Colonic mucosa (tissue), 4 donors: ENCODE measurements at regions not wholly inside any gene's neighbourhood (a gene's known extent, or its start where the extent isn't known, plus 50 kb on each side); places are given as distances from the start of the nearest gene placed in this dataset.

Source experiments
- DNase-seq: peaks from one replicate; pipeline ENCODE4 v3.0.0-alpha.2; 2020
- H3K27ac ChIP-seq: fragments of 200-600 bp; one replicate; pipeline ENCODE4 v1.8.0; 2021
- H3K27me3 ChIP-seq: fragments of 200-600 bp; one replicate; pipeline ENCODE4 v1.8.0; 2021
- H3K36me3 ChIP-seq: fragments of 200-600 bp; one replicate; pipeline ENCODE4 v1.8.0; 2021
- H3K4me1 ChIP-seq: fragments of 200-600 bp; one replicate; pipeline ENCODE4 v1.8.0; 2021; ENCODE audit warnings: mild to moderate bottlenecking
- H3K4me3 ChIP-seq: fragments of 200-600 bp; one replicate; pipeline ENCODE4 v1.8.0; 2021
- H3K9ac ChIP-seq, 2 donors: one replicate each; pipeline ENCODE4 v1.7.0; 2013; ENCODE audit warnings: control low read depth in 2 of 2, low read depth in 2 of 2, low read length in 2 of 2
- H3K9me3 ChIP-seq: fragments of 200-600 bp; one replicate; pipeline ENCODE4 v1.8.0; 2021
- intact Hi-C: fragments of 100-400 bp; cut with DNase I; formaldehyde crosslinking; loops from one replicate; pipeline ENCODE4 v1.14.1; 2022
- TF ChIP-seq, protein P1 (sequence below): fragments of 200-600 bp; IDR thresholded peaks from one replicate; pipeline ENCODE4 v1.8.0; 2022; ENCODE audit warnings: antibody characterized with exemption, mild to moderate bottlenecking
- donor health status: healthy.
- donor health status: DM: no; HTN: no; CAD: no.
- donor health status: DM: no; HTN: no; CAD: no.

DNA sequence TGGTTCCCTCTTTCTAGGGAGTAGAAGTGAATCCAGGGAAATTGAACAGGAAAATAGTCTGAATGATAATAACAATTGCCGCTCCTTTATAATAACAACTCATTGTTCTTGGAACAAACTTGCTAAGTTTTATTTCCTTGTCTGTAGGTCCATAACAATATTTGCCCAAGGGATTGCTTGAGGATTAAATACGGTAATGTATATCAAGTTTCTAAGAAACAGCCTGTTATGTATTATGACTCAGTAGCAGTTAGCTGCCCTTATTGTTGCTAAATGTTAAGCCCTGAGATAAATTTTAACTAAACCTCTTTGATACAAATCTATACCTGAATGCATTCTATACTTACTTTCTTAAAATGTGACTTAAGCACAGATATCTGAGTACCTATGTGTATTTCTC, 215.9 kb upstream of the AADAT start:
- intact Hi-C loops = no loop called here
- Histone ChIP-seq H3K27ac (peak overlapping the region; percentile 32), H3K27me3 (no peaks in the 10 kb centered on the region), H3K9ac (no peak overlapping the region), H3K36me3 (no peaks in the 10 kb centered on the region), H3K9me3 (no peaks in the 10 kb centered on the region), H3K4me1 (no peaks in the 10 kb centered on the region), H3K4me3 (no peak overlapping the region)
- TF ChIP-seq, protein P1, sequence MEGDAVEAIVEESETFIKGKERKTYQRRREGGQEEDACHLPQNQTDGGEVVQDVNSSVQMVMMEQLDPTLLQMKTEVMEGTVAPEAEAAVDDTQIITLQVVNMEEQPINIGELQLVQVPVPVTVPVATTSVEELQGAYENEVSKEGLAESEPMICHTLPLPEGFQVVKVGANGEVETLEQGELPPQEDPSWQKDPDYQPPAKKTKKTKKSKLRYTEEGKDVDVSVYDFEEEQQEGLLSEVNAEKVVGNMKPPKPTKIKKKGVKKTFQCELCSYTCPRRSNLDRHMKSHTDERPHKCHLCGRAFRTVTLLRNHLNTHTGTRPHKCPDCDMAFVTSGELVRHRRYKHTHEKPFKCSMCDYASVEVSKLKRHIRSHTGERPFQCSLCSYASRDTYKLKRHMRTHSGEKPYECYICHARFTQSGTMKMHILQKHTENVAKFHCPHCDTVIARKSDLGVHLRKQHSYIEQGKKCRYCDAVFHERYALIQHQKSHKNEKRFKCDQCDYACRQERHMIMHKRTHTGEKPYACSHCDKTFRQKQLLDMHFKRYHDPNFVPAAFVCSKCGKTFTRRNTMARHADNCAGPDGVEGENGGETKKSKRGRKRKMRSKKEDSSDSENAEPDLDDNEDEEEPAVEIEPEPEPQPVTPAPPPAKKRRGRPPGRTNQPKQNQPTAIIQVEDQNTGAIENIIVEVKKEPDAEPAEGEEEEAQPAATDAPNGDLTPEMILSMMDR = no peak
- no peak for DNase-seq

DNA sequence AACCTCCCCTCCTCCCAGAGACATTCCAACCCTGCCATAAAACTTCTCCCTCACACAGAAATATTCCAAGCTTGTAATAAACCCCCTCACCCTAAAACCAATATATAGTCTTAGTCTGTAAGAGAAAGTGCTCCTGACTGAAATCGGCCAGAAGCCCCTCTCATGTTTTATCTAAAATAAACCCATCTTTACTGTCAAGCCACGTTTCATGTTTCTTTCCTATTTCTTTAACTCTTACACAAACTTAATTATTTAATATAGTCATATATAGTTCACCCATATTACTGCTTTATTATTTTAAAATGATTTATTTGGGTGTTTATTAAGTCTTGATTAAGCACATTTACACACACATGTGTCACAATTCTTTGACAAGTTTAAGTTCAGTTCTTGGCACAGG, 191.3 kb upstream of the AADAT start:
- TF ChIP-seq, protein P1 = no peak
- H3K9ac ChIP-seq = no peak overlapping the region
- no peak for DNase-seq

GRCh38 chr4:170278460-170278859, 188.7 kb upstream of the AADAT start:
- Histone ChIP-seq H3K9me3 (no peaks in the 10 kb centered on the region), H3K36me3 (no peaks in the 10 kb centered on the region), H3K27me3 (no peaks in the 10 kb centered on the region), H3K9ac (no peak overlapping the region), H3K4me3 (no peak overlapping the region), H3K4me1 (no peaks in the 10 kb centered on the region), H3K27ac (no peak overlapping the region)
- TF ChIP-seq, protein P1 = no peak
- DNase-seq = no peak
- intact Hi-C loops = no loop called here

More for the DNA sequence above, 191.3 kb upstream of the AADAT start:
- Histone ChIP-seq H3K4me3 (no peak overlapping the region), H3K36me3 (no peaks in the 10 kb centered on the region), H3K27me3 (no peaks in the 10 kb centered on the region), H3K27ac (no peak overlapping the region), H3K9me3 (no peaks in the 10 kb centered on the region), H3K4me1 (no peaks in the 10 kb centered on the region)
- intact Hi-C loops = no loop called here

- Histone ChIP-seq H3K4me3 (no peak overlapping the region), H3K4me1 (no peaks in the 10 kb centered on the region), H3K27ac (no peak overlapping the region), H3K36me3 (no peaks in the 10 kb centered on the region), H3K27me3 (no peaks in the 10 kb centered on the region), H3K9ac (no peak overlapping the region), H3K9me3 (no peaks in the 10 kb centered on the region)
- no peak for DNase-seq
- intact Hi-C loops = no loop called here
- TF ChIP-seq, protein P1 = no peak
Observed at GRCh38 chr4:170274616-170275015, 184.9 kb upstream of the AADAT start.

DNA sequence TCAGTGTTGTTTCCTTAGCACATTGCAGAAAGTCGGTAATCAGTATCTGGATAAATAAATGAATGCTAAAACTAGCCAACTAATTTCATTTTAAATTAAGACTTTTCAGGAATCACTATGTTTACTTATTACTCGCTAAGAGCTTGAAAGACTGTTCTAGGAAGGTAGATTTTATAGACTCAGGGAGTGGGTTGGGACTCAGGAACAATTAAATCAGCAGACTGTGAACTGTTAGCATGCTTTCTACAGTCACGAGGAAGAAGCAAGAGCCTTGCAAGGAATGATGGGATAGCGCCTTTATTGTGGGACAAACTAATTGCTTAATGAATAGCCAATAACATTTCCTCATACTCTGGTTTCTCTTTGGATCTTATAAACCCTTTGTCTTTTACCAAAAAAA, 183.2 kb upstream of the AADAT start:
- Histone ChIP-seq H3K4me3 (no peak overlapping the region), H3K9ac (no peak overlapping the region), H3K9me3 (no peaks in the 10 kb centered on the region), H3K27ac (no peak overlapping the region), H3K36me3 (no peaks in the 10 kb centered on the region), H3K4me1 (no peaks in the 10 kb centered on the region), H3K27me3 (no peaks in the 10 kb centered on the region)
- intact Hi-C loops = no loop called here
- TF ChIP-seq, protein P1 = no peak
- DNase-seq = no peak

- no peaks in the 10 kb centered on the region for H3K27me3 ChIP-seq
- no peaks in the 10 kb centered on the region for H3K4me1 ChIP-seq
- H3K9me3 ChIP-seq = no peaks in the 10 kb centered on the region
- H3K36me3 ChIP-seq = no peaks in the 10 kb centered on the region
- no peak for DNase-seq
- intact Hi-C loops = no loop called here
- no peak overlapping the region for H3K9ac ChIP-seq
- TF ChIP-seq, protein P1 = no peak
- no peak overlapping the region for H3K4me3 ChIP-seq
- H3K27ac ChIP-seq = no peak overlapping the region
Observed at GRCh38 chr4:170271723-170272122, 182.0 kb upstream of the AADAT start.
